ENCODE measurements at regions not wholly inside any gene's neighbourhood (a gene's known extent, or its start where the extent isn't known, plus 50 kb on each side); places are given as distances from the start of the nearest gene placed in this dataset.

GRCh38 chr18:61950371-61950770, 57.6 kb upstream of the RNF152 start:
- DNase-seq (ENCODE audit: low read depth in 2 of 2): no peak
- H3K4me2 ChIP-seq (ENCODE audit: extremely low read depth, insufficient read depth, low read length): no peak overlapping the region
- H3K9me3 ChIP-seq (ENCODE audit: control insufficient read depth, insufficient read depth, low read depth, low read length): no peaks in the 10 kb centered on the region
- H3K36me3 ChIP-seq (ENCODE audit: control insufficient read depth, insufficient read depth, low read length): no peaks in the 10 kb centered on the region
- TF ChIP-seq EZH2 (IDR thresholded peaks at IDR 0.05; ENCODE audit: low read length, missing control alignments) (no peak), CTCF (conservative IDR thresholded peaks at IDR 0.05 in 1 of 2, IDR thresholded peaks at IDR 0.05 in 1 of 2; ENCODE audit: low read depth in 1 of 2, low read length in 2 of 2) (no peak)
- H3K4me3 ChIP-seq (replicated peaks in 1 of 4; ENCODE audit: control extremely low read depth in 1 of 4, insufficient read depth in 1 of 4, low read depth in 3 of 4, low read length in 4 of 4): no peak overlapping the region
- H3K9ac ChIP-seq (ENCODE audit: insufficient read depth, low read length): no peak overlapping the region
- H2AFZ ChIP-seq (ENCODE audit: low read length): no peak overlapping the region
- no peaks in the 10 kb centered on the region for H3K27me3 ChIP-seq (ENCODE audit: control insufficient read depth, insufficient read depth, low read length)
- H3K79me2 ChIP-seq (ENCODE audit: control insufficient read depth, insufficient read depth, low read length): no peaks in the 10 kb centered on the region
- H4K20me1 ChIP-seq (ENCODE audit: control insufficient read depth, extremely low read depth, insufficient read depth, low read length): no peaks in the 10 kb centered on the region
- no peak overlapping the region for H3K27ac ChIP-seq (ENCODE audit: insufficient read depth, low read length)
- H3K4me1 ChIP-seq (ENCODE audit: control insufficient read depth, extremely low read depth, insufficient read depth, low read length): peaks cover 6% of the 10 kb centered on the region

- H3K9me3 ChIP-seq (ENCODE audit: control insufficient read depth, insufficient read depth, low read depth, low read length): no peaks in the 10 kb centered on the region
- H3K4me1 ChIP-seq (ENCODE audit: control insufficient read depth, extremely low read depth, insufficient read depth, low read length): peaks cover 6% of the 10 kb centered on the region
- no peak overlapping the region for H3K4me3 ChIP-seq (replicated peaks in 1 of 4; ENCODE audit: control extremely low read depth in 1 of 4, insufficient read depth in 1 of 4, low read depth in 3 of 4, low read length in 4 of 4)
- H3K36me3 ChIP-seq (ENCODE audit: control insufficient read depth, insufficient read depth, low read length): no peaks in the 10 kb centered on the region
- no peaks in the 10 kb centered on the region for H3K27me3 ChIP-seq (ENCODE audit: control insufficient read depth, insufficient read depth, low read length)
- H3K9ac ChIP-seq (ENCODE audit: insufficient read depth, low read length): no peak overlapping the region
- no peaks in the 10 kb centered on the region for H3K79me2 ChIP-seq (ENCODE audit: control insufficient read depth, insufficient read depth, low read length)
- no peak overlapping the region for H3K4me2 ChIP-seq (ENCODE audit: extremely low read depth, insufficient read depth, low read length)
- TF ChIP-seq CTCF (conservative IDR thresholded peaks at IDR 0.05 in 1 of 2, IDR thresholded peaks at IDR 0.05 in 1 of 2; ENCODE audit: low read depth in 1 of 2, low read length in 2 of 2): no peak
- TF ChIP-seq EZH2 (IDR thresholded peaks at IDR 0.05; ENCODE audit: low read length, missing control alignments): no peak
- no peak overlapping the region for H3K27ac ChIP-seq (ENCODE audit: insufficient read depth, low read length)
- H2AFZ ChIP-seq (ENCODE audit: low read length): peak overlapping the region; percentile 8
- no peaks in the 10 kb centered on the region for H4K20me1 ChIP-seq (ENCODE audit: control insufficient read depth, extremely low read depth, insufficient read depth, low read length)
- DNase-seq (ENCODE audit: low read depth in 2 of 2): peak; percentile 12 to 91
Measured at GRCh38 chr18:61949946-61950345, 57.1 kb upstream of the RNF152 start.

DNA sequence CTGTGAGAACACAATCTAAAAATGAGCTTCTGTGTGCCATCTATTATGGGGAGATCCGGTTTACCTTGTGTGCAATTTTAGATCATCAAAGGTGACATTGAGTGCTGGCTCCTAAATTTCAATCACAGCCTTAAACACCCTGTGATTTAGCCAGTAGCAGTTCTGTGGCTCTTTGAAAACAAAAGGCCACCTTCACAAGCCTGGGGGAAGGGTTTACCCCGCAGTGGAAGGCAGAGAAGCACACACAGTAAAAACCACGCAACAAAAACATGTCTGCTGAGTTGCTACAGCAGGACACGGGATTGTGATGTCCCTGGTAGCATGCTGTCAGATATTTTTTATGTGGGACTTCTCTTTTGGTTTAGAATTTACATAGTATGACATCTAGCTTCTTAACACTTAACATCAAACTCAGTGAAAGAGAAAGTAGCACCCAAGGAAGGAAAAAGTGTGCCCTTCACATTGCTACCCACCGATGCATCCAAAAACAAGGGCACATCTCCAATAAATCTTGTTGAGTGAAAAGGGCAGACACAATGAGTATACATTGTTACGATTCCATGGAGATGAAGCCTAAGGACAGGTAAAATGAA, 56.1 kb upstream of the RNF152 start:
- Histone ChIP-seq H4K20me1 (ENCODE audit: control insufficient read depth, extremely low read depth, insufficient read depth, low read length) (no peaks in the 10 kb centered on the region), H2AFZ (ENCODE audit: low read length) (no peak overlapping the region), H3K36me3 (ENCODE audit: control insufficient read depth, insufficient read depth, low read length) (no peaks in the 10 kb centered on the region), H3K4me1 (ENCODE audit: control insufficient read depth, extremely low read depth, insufficient read depth, low read length) (peaks cover 6% of the 10 kb centered on the region), H3K4me3 (replicated peaks in 1 of 4; ENCODE audit: control extremely low read depth in 1 of 4, insufficient read depth in 1 of 4, low read depth in 3 of 4, low read length in 4 of 4) (no peak overlapping the region), H3K4me2 (ENCODE audit: extremely low read depth, insufficient read depth, low read length) (no peak overlapping the region), H3K27ac (ENCODE audit: insufficient read depth, low read length) (no peak overlapping the region), H3K79me2 (ENCODE audit: control insufficient read depth, insufficient read depth, low read length) (no peaks in the 10 kb centered on the region), H3K9ac (ENCODE audit: insufficient read depth, low read length) (no peak overlapping the region), H3K27me3 (ENCODE audit: control insufficient read depth, insufficient read depth, low read length) (no peaks in the 10 kb centered on the region), H3K9me3 (ENCODE audit: control insufficient read depth, insufficient read depth, low read depth, low read length) (no peaks in the 10 kb centered on the region)
- DNase-seq (ENCODE audit: low read depth in 2 of 2): no peak
- TF ChIP-seq CTCF (conservative IDR thresholded peaks at IDR 0.05 in 1 of 2, IDR thresholded peaks at IDR 0.05 in 1 of 2; ENCODE audit: low read depth in 1 of 2, low read length in 2 of 2) (no peak), EZH2 (IDR thresholded peaks at IDR 0.05; ENCODE audit: low read length, missing control alignments) (no peak)
